Suprapubic skin (tissue), 3 donors: ENCODE measurements at regions not wholly inside any gene's neighbourhood (a gene's known extent, or its start where the extent isn't known, plus 50 kb on each side); places are given as distances from the start of the nearest gene placed in this dataset.

Source experiments
- EP300 ChIP-seq: sonication (generic); formaldehyde crosslinking; IDR thresholded peaks from one replicate; pipeline ENCODE4 v1.6.1; 2017; ENCODE audit warnings: antibody characterized with exemption
- TF ChIP-seq, protein P1 (sequence below), 2 donors: fragments of 200-600 bp in 1 of 2; fragments of 450-650 bp in 1 of 2; sonication (generic) in 1 of 2; IDR thresholded peaks; one replicate each; pipeline ENCODE4 v1.5.1; 2016 to 2019; ENCODE audit warnings: antibody characterized with exemption in 2 of 2, mild to moderate bottlenecking in 1 of 2, moderate library complexity in 1 of 2

DNA sequence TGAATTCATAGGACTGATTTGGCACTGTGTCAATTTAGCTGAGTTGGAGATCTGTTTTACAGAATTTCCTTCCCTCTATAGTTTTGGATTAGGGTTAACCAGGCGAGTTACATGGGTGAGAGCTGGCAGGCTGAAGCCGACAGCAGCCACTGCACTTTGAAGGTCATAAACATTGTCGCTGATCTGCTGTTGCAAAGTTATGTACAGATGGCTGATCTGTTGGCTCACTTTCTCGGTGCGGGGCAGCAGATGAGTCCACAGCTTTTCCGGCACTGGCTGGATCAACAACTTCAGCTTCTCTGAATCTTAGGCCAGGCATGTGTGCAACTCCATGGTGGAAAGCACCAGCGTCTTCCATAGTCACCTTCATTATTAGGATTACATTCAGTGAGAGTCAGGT, 173.7 kb downstream of the GPAT3 start:
- TF ChIP-seq, protein P1, sequence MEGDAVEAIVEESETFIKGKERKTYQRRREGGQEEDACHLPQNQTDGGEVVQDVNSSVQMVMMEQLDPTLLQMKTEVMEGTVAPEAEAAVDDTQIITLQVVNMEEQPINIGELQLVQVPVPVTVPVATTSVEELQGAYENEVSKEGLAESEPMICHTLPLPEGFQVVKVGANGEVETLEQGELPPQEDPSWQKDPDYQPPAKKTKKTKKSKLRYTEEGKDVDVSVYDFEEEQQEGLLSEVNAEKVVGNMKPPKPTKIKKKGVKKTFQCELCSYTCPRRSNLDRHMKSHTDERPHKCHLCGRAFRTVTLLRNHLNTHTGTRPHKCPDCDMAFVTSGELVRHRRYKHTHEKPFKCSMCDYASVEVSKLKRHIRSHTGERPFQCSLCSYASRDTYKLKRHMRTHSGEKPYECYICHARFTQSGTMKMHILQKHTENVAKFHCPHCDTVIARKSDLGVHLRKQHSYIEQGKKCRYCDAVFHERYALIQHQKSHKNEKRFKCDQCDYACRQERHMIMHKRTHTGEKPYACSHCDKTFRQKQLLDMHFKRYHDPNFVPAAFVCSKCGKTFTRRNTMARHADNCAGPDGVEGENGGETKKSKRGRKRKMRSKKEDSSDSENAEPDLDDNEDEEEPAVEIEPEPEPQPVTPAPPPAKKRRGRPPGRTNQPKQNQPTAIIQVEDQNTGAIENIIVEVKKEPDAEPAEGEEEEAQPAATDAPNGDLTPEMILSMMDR (IDR thresholded peaks at IDR 0.05), result no peak
- TF ChIP-seq EP300, result no peak
